Tibial nerve (tissue), 4 donors: ENCODE measurements at regions not wholly inside any gene's neighbourhood (a gene's known extent, or its start where the extent isn't known, plus 50 kb on each side); places are given as distances from the start of the nearest gene placed in this dataset.
A peak's percentile ranks its signal among the peaks of the same experiment; 100 is the strongest.
"Not testable (repeated sequence)": the region's sequence is repeated elsewhere in the genome, so short reads cannot be mapped to it uniquely, and the experiment has no call there.

Experiments
- DNase-seq, 2 donors: peaks; one replicate each; pipeline ENCODE4 v3.0.0-alpha.2; 2019; ENCODE audit warnings: low spot score in 2 of 2
- H3K27ac ChIP-seq, 4 donors: fragments of 200-600 bp; sonication (generic) in 3 of 4; one replicate each; pipeline ENCODE4 v1.5.1; 2017 to 2019; ENCODE audit warnings: mild to moderate bottlenecking in 1 of 4
- H3K27me3 ChIP-seq, 2 donors: fragments of 200-600 bp; sonication (generic) in 1 of 2; one replicate each; pipeline versions ENCODE4 v1.5.1 to v1.6.0; 2017 to 2019
- H3K36me3 ChIP-seq, 3 donors: fragments of 200-600 bp; sonication (generic); one replicate each; pipeline ENCODE4 v1.5.1; 2018 to 2019
- H3K4me1 ChIP-seq, 4 donors: fragments of 200-600 bp; sonication (generic) in 3 of 4; one replicate each; pipeline ENCODE4 v1.5.1; 2017 to 2019
- H3K4me3 ChIP-seq, 4 donors: fragments of 200-600 bp; sonication (generic) in 3 of 4; one replicate each; pipeline ENCODE4 v1.5.1; 2017 to 2019; ENCODE audit warnings: mild to moderate bottlenecking in 1 of 4, moderate library complexity in 1 of 4
- H3K9me3 ChIP-seq, 4 donors: fragments of 200-600 bp; sonication (generic) in 3 of 4; one replicate each; pipeline ENCODE4 v1.5.1; 2017 to 2019
- CTCF ChIP-seq, 5 experiments: fragments of 200-600 bp in 3 of 5; fragments of 450-650 bp in 2 of 5; sonication (generic) in 3 of 5; IDR thresholded peaks; one replicate each; pipeline ENCODE4 v1.5.1; 2016 to 2019; ENCODE audit warnings: antibody characterized with exemption in 5 of 5, mild to moderate bottlenecking in 3 of 5, moderate library complexity in 2 of 5
- EP300 ChIP-seq, 2 donors: sonication (generic); formaldehyde crosslinking; IDR thresholded peaks; one replicate each; pipeline ENCODE4 v1.6.1; 2017; ENCODE audit warnings: antibody characterized with exemption in 2 of 2, mild to moderate bottlenecking in 1 of 2
- POLR2A ChIP-seq, 2 donors: fragments of 450-650 bp; IDR thresholded peaks; one replicate each; pipeline ENCODE4 v1.6.1; 2017; ENCODE audit warnings: antibody characterized with exemption in 2 of 2, mild to moderate bottlenecking in 2 of 2, moderate library complexity in 2 of 2
- WGBS, 2 donors: methylation state at CpG; one replicate each; pipeline ENCODE4 v1.1.5; 2018; 5-methylcytosine and 5-hydroxymethylcytosine counted together

GRCh38 chr2:224098481-224099230 is 59.6 kb upstream of the SERPINE2 start:
- Histone ChIP-seq H3K4me3 (no peak overlapping the region), H3K36me3 (no peaks in the 10 kb centered on the region), H3K27ac (no peak overlapping the region), H3K9me3 (no peaks in the 10 kb centered on the region), H3K27me3 (no peaks in the 10 kb centered on the region), H3K4me1 (no peaks in the 10 kb centered on the region)
- 67 to 68% methylated on average over 16 of the region's 16 CpGs for WGBS, 2 donors
- no peak for DNase-seq
- TF ChIP-seq CTCF (IDR thresholded peaks at IDR 0.05) (no peak), EP300 (IDR thresholded peaks at IDR 0.05) (no peak), POLR2A (IDR thresholded peaks at IDR 0.05) (no peak)

GRCh38 chr2:224094413-224094812 is 55.3 kb upstream of the SERPINE2 start:
- DNase-seq = no peak
- Histone ChIP-seq H3K4me3 (no peak overlapping the region), H3K4me1 (no peaks in the 10 kb centered on the region), H3K9me3 (no peaks in the 10 kb centered on the region), H3K27ac (no peak overlapping the region), H3K36me3 (no peaks in the 10 kb centered on the region), H3K27me3 (no peaks in the 10 kb centered on the region)
- TF ChIP-seq CTCF (IDR thresholded peaks at IDR 0.05) (no peak), EP300 (IDR thresholded peaks at IDR 0.05) (no peak), POLR2A (IDR thresholded peaks at IDR 0.05) (no peak)
- WGBS, 2 donors = 88 to 100% methylated on average over 1 of the region's 1 CpG

- H3K4me1 ChIP-seq, H3K9me3 ChIP-seq, H3K27me3 ChIP-seq, DNase-seq, H3K4me3 ChIP-seq, H3K27ac ChIP-seq, H3K36me3 ChIP-seq: not testable (repeated sequence)
- WGBS, 2 donors = 77 to 90% methylated on average over 5 of the region's 5 CpGs
These were observed 52.6 kb upstream of the SERPINE2 start for GRCh38 chr2:224091671-224092070.

- 74 to 85% methylated on average over 6 of the region's 6 CpGs for WGBS, 2 donors
- not testable (repeated sequence) for H3K27ac ChIP-seq, H3K27me3 ChIP-seq, H3K4me3 ChIP-seq, H3K36me3 ChIP-seq, H3K4me1 ChIP-seq, H3K9me3 ChIP-seq
- DNase-seq = peak in 1 of 2 donors; percentile 20
These were observed 50.5 kb upstream of the SERPINE2 start for GRCh38 chr2:224089606-224090005.
